ENCODE measurements at regions not wholly inside any gene's neighbourhood (a gene's known extent, or its start where the extent isn't known, plus 50 kb on each side); places are given as distances from the start of the nearest gene placed in this dataset.

DNA sequence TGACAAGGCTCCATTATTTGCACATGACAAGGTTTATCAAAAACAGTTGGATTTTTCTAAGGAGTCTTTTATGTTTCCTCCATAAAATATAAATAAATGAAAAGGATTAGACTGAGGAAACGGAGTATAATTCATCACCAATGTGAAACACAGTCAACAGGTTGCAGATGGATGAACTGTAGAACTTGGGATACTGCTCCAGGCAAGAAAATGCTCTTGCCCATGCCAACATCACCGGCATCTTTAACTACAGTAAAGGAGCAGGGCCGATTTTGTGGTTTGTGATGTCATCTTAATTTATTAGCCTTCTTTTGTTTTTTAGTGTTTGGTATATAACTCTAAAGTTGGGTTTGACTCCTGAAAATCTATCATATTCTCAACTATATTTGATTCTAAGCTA is 577.3 kb downstream of the EPHA4 start:
- H3K36me3 ChIP-seq (replicated peaks in 1 of 2; ENCODE audit: control insufficient read depth in 1 of 2, insufficient read depth in 2 of 2, low read length in 2 of 2): no peaks in the 10 kb centered on the region
- H3K4me3 ChIP-seq (replicated peaks in 1 of 3; ENCODE audit: insufficient read depth in 1 of 3, low read depth in 2 of 3, low read length in 3 of 3): no peak overlapping the region
- intact Hi-C loops (cut with micrococcal nuclease; ENCODE audit: unreplicated experiment) (no loop called here), in situ Hi-C loops (cut with HindIII; ENCODE audit: extremely low pct_ligation_motif_present, low pct_unique_long_range_greater_than_20kb) (no loop called here)
- no peak for ATAC-seq
- H3K27ac ChIP-seq (ENCODE audit: extremely low read length, insufficient read depth, low read length): no peak overlapping the region
- ChIA-PET CTCF (ENCODE audit: low intra/inter-chr PET ratio, low total read pairs) (no interaction called here), POLR2A (no interaction called here)
- H3K79me2 ChIP-seq (ENCODE audit: insufficient read depth, low read length): no peaks in the 10 kb centered on the region
- TF ChIP-seq JUND (CRISPR knock-in tag; IDR thresholded peaks at IDR 0.05) (no peak), ZNF790 (CRISPR knock-in tag; IDR thresholded peaks at IDR 0.05; ENCODE audit: borderline replicate concordance) (no peak)
- TF ChIP-seq, protein P1, sequence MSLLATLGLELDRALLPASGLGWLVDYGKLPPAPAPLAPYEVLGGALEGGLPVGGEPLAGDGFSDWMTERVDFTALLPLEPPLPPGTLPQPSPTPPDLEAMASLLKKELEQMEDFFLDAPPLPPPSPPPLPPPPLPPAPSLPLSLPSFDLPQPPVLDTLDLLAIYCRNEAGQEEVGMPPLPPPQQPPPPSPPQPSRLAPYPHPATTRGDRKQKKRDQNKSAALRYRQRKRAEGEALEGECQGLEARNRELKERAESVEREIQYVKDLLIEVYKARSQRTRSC (CRISPR knock-in tag; IDR thresholded peaks at IDR 0.05; ENCODE audit: low read depth): no peak
- TF ChIP-seq, protein P2, sequence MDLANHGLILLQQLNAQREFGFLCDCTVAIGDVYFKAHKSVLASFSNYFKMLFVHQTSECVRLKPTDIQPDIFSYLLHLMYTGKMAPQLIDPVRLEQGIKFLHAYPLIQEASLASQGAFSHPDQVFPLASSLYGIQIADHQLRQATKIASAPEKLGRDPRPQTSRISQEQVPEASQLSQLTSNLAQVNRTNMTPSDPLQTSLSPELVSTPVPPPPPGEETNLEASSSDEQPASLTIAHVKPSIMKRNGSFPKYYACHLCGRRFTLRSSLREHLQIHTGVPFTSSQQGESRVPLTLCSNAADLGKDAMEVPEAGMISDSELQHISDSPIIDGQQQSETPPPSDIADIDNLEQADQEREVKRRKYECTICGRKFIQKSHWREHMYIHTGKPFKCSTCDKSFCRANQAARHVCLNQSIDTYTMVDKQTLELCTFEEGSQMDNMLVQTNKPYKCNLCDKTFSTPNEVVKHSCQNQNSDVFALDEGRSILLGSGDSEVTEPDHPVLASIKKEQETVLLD (CRISPR knock-in tag; IDR thresholded peaks at IDR 0.05; ENCODE audit: low read depth): no peak
- 3% methylated on average over 3 of the region's 3 CpGs for WGBS (ENCODE audit: low lambda C conversion rate)
- no peak for FAIRE-seq
- no peak overlapping the region for H2AFZ ChIP-seq (ENCODE audit: low read length)
- no peak overlapping the region for H3K9ac ChIP-seq (ENCODE audit: insufficient read depth, low read depth, low read length)
- no peak for DNase-seq (ENCODE audit: low spot score)
- no peaks in the 10 kb centered on the region for H4K20me1 ChIP-seq (ENCODE audit: insufficient read depth, low read length)
- BruUV-seq (replicated peaks): no TSS peak
- no peaks in the 10 kb centered on the region for H3K9me3 ChIP-seq (ENCODE audit: low read length)
- H3K4me2 ChIP-seq (ENCODE audit: low read depth, low read length): no peak overlapping the region
- no peaks in the 10 kb centered on the region for H3K4me1 ChIP-seq (ENCODE audit: insufficient read depth, low read length)
- H3K27me3 ChIP-seq (ENCODE audit: control insufficient read depth in 1 of 2, insufficient read depth in 2 of 2, low read length in 2 of 2): no peaks in the 10 kb centered on the region

DNA sequence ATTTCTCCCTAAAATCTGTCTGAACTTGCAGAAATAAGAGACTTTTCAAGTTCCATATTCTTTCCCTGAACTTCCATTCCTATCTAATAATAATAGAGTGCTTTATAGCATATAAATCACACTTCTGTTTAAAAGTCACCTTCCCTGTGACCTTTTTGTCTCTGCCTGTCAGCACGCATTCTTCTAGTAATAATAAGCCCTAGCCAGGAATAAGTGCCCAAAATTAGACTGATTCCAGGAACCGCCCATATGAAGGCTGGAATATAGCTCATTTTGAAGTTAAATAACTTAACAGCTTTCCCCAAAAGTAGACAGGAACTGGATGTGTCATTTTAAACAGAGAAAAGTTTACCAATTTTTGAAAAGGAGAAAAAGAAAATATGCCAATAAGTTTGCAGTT is 576.5 kb downstream of the EPHA4 start:
- Histone ChIP-seq H4K20me1 (ENCODE audit: insufficient read depth, low read length) (no peaks in the 10 kb centered on the region), H3K9me3 (ENCODE audit: low read length) (no peaks in the 10 kb centered on the region), H3K79me2 (ENCODE audit: insufficient read depth, low read length) (no peaks in the 10 kb centered on the region), H3K36me3 (replicated peaks in 1 of 2; ENCODE audit: control insufficient read depth in 1 of 2, insufficient read depth in 2 of 2, low read length in 2 of 2) (no peaks in the 10 kb centered on the region), H3K27ac (ENCODE audit: extremely low read length, insufficient read depth, low read length) (no peak overlapping the region), H2AFZ (ENCODE audit: low read length) (no peak overlapping the region), H3K4me1 (ENCODE audit: insufficient read depth, low read length) (no peaks in the 10 kb centered on the region), H3K27me3 (ENCODE audit: control insufficient read depth in 1 of 2, insufficient read depth in 2 of 2, low read length in 2 of 2) (no peaks in the 10 kb centered on the region), H3K4me2 (ENCODE audit: low read depth, low read length) (no peak overlapping the region), H3K4me3 (replicated peaks in 1 of 3; ENCODE audit: insufficient read depth in 1 of 3, low read depth in 2 of 3, low read length in 3 of 3) (no peak overlapping the region), H3K9ac (ENCODE audit: insufficient read depth, low read depth, low read length) (no peak overlapping the region)
- DNase-seq (ENCODE audit: low spot score): no peak
- in situ Hi-C loops (cut with HindIII; ENCODE audit: extremely low pct_ligation_motif_present, low pct_unique_long_range_greater_than_20kb) (no loop called here), intact Hi-C loops (cut with micrococcal nuclease; ENCODE audit: unreplicated experiment) (no loop called here)
- 2% methylated on average over 2 of the region's 2 CpGs for WGBS (ENCODE audit: low lambda C conversion rate)
- BruUV-seq (replicated peaks): no TSS peak
- CTCF ChIA-PET (ENCODE audit: low intra/inter-chr PET ratio, low total read pairs): no interaction called here
- FAIRE-seq: no peak
- no peak for TF ChIP-seq ZNF777 (CRISPR knock-in tag; IDR thresholded peaks at IDR 0.05)
- TF ChIP-seq, protein P3, sequence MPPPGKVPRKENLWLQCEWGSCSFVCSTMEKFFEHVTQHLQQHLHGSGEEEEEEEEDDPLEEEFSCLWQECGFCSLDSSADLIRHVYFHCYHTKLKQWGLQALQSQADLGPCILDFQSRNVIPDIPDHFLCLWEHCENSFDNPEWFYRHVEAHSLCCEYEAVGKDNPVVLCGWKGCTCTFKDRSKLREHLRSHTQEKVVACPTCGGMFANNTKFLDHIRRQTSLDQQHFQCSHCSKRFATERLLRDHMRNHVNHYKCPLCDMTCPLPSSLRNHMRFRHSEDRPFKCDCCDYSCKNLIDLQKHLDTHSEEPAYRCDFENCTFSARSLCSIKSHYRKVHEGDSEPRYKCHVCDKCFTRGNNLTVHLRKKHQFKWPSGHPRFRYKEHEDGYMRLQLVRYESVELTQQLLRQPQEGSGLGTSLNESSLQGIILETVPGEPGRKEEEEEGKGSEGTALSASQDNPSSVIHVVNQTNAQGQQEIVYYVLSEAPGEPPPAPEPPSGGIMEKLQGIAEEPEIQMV (CRISPR knock-in tag; IDR thresholded peaks at IDR 0.05; ENCODE audit: low read depth): no peak
- TF ChIP-seq MAFG (CRISPR knock-in tag; IDR thresholded peaks at IDR 0.05): no peak
- no peak for TF ChIP-seq SYNCRIP (IDR thresholded peaks at IDR 0.05; ENCODE audit: insufficient read depth, low read depth, low read length)
- no peak for TF ChIP-seq ZNF674 (CRISPR knock-in tag; IDR thresholded peaks at IDR 0.05; ENCODE audit: low read depth)
- TF ChIP-seq ZFX (CRISPR knock-in tag; IDR thresholded peaks at IDR 0.05; ENCODE audit: low read depth): no peak
- POLR2A ChIA-PET: no interaction called here
- no peak for ATAC-seq
